HCT116 (cell line): ENCODE measurements at regions not wholly inside any gene's neighbourhood (a gene's known extent, or its start where the extent isn't known, plus 50 kb on each side); places are given as distances from the start of the nearest gene placed in this dataset.

ENCODE experiments used
- ATAC-seq: fragments of 200-7000 bp; cut with Tn5 transposase; 2 replicates; pipeline ENCODE4 v1.9.1; 2020; ENCODE audit warnings: mild to moderate bottlenecking, moderate library complexity
- BruUV-seq: library from RNA; stranded (reverse); fragments of 400-500 nt; replicated peaks from 2 replicates; lab custom pipeline; 2021; lab: Mats Ljungman, UMichigan
- CTCF ChIA-PET: fragments of 300-600 bp; sonication (Branson Sonifier 250); formaldehyde crosslinking; loops from one replicate; lab custom pipeline; 2021; ENCODE audit warnings: antibody characterized with exemption; lab: Charles Lee
- POLR2A ChIA-PET: fragments of 300-600, 350-600 bp; sonication (Branson Sonifier 250); formaldehyde crosslinking; loops from one replicate; lab custom pipeline; 2021; ENCODE audit warnings: antibody characterized with exemption; lab: Charles Lee
- RAD21 ChIA-PET, 2 experiments: fragments of 300-600 bp; sonication (Branson Sonifier 250); formaldehyde crosslinking; loops; one replicate each; lab custom pipeline; 2023; ENCODE audit warnings: low total read pairs in 2 of 2; ENCODE audit not compliant: uncharacterized antibody in 2 of 2, unreplicated experiment in 2 of 2, low non-redundant PET in 1 of 2; lab: Charles Lee
- DNase-seq: peaks from one replicate; pipeline ENCODE4 v3.0.0-alpha.2; 2010; ENCODE audit warnings: low read depth, low spot score
- H2AFZ ChIP-seq: fragments of 200-600 bp; shearing (Covaris generic), sonication (generic); 2 replicates; pipeline ENCODE4 v1.6.1; 2017; ENCODE audit warnings: low read depth, mixed run types, mixed read lengths, antibody characterized with exemption, low read length; ENCODE audit not compliant: poor library complexity, severe bottlenecking
- H3K27ac ChIP-seq: 2 replicates; pipeline ENCODE4 v1.5.1; 2012; ENCODE audit warnings: low read depth, low read length
- H3K27me3 ChIP-seq: fragments of 200-600 bp; sonication (generic); 2 replicates; pipeline ENCODE4 v1.6.1; 2016; ENCODE audit warnings: mixed run types, low read length, mixed read lengths; ENCODE audit not compliant: insufficient read depth
- H3K36me3 ChIP-seq, 2 experiments: fragments of 200-500 bp in 1 of 2; fragments of 200-600 bp in 1 of 2; sonication (Bioruptor generic) in 1 of 2; sonication (generic) in 1 of 2; 2 replicates each; pipeline versions ENCODE4 v1.5.1 to v1.6.1; 2014 to 2016; ENCODE audit warnings: low read length in 2 of 2, inconsistent platforms in 1 of 2, mixed read lengths in 1 of 2, mixed run types in 1 of 2; ENCODE audit not compliant: insufficient read depth in 2 of 2, control insufficient read depth in 1 of 2
- H3K4me1 ChIP-seq, 2 experiments: fragments of 200-600 bp in 1 of 2; sonication (generic) in 1 of 2; 2 replicates each; pipeline versions ENCODE4 v1.5.1 to v1.6.1; 2012 to 2017; ENCODE audit warnings: low read length in 2 of 2, inconsistent platforms in 1 of 2, mild to moderate bottlenecking in 1 of 2, mixed read lengths in 1 of 2, mixed run types in 1 of 2, moderate library complexity in 1 of 2; ENCODE audit not compliant: insufficient read depth in 2 of 2, control insufficient read depth in 1 of 2
- H3K4me2 ChIP-seq: fragments of 200-600 bp; sonication (generic); 2 replicates; pipeline ENCODE4 v1.6.1; 2017; ENCODE audit warnings: mixed run types, low read length, mixed read lengths
- H3K4me3 ChIP-seq, 2 experiments: fragments of 200-600 bp in 1 of 2; sonication (generic) in 1 of 2; replicated peaks in 1 of 2; 2 replicates each; pipeline ENCODE4 v1.5.1; 2011 to 2016; ENCODE audit warnings: low read length in 2 of 2, control low read depth in 1 of 2, low read depth in 1 of 2, mild to moderate bottlenecking in 1 of 2, mixed read lengths in 1 of 2, mixed run types in 1 of 2
- H3K79me2 ChIP-seq: fragments of 200-600 bp; sonication (generic); 2 replicates; pipeline ENCODE4 v1.6.1; 2017; ENCODE audit warnings: mild to moderate bottlenecking, mixed run types, low read length, moderate library complexity, mixed read lengths; ENCODE audit not compliant: insufficient read depth
- H3K9ac ChIP-seq: fragments of 200-600 bp; sonication (generic); 2 replicates; pipeline ENCODE4 v1.6.1; 2016; ENCODE audit warnings: low read length, mixed read lengths
- H3K9me2 ChIP-seq: fragments of 200-600 bp; sonication (generic), shearing (Covaris generic); 2 replicates; pipeline ENCODE4 v1.6.1; 2017; ENCODE audit warnings: mixed run types, mild to moderate bottlenecking, moderate library complexity; ENCODE audit not compliant: insufficient read depth
- H3K9me3 ChIP-seq, 2 experiments: fragments of 200-500 bp in 1 of 2; fragments of 200-600 bp in 1 of 2; sonication (Bioruptor generic) in 1 of 2; sonication (generic) in 1 of 2; 2 replicates each; pipeline ENCODE4 v1.6.1; 2014 to 2017; ENCODE audit warnings: low read length in 2 of 2, mixed read lengths in 2 of 2, inconsistent platforms in 1 of 2, low read depth in 1 of 2, mild to moderate bottlenecking in 1 of 2, mixed run types in 1 of 2, moderate library complexity in 1 of 2; ENCODE audit not compliant: control insufficient read depth in 1 of 2, insufficient read depth in 1 of 2
- H4K20me1 ChIP-seq: fragments of 200-600 bp; sonication (generic), shearing (Covaris generic); 2 replicates; pipeline ENCODE4 v1.6.1; 2017; ENCODE audit warnings: mixed run types, mild to moderate bottlenecking, moderate library complexity; ENCODE audit not compliant: insufficient read depth
- CBX3 ChIP-seq: IDR thresholded peaks from 2 replicates; pipeline ENCODE4 v1.6.1; 2012; ENCODE audit warnings: low read depth
- CEBPB ChIP-seq: IDR thresholded peaks from 2 replicates; pipeline ENCODE4 v1.6.1; 2012; ENCODE audit warnings: low read depth
- CTCF ChIP-seq, 3 experiments: fragments of 200-600 bp in 1 of 3; sonication (generic) in 1 of 3; IDR thresholded peaks in 2 of 3; conservative IDR thresholded peaks in 1 of 3; 2 replicates each; pipeline ENCODE4 v1.5.1; 2012 to 2017; ENCODE audit warnings: low read depth in 2 of 3, low read length in 2 of 3, antibody characterized with exemption in 1 of 3, borderline replicate concordance in 1 of 3, control low read depth in 1 of 3, mild to moderate bottlenecking in 1 of 3, mixed read lengths in 1 of 3, mixed run types in 1 of 3, moderate library complexity in 1 of 3; ENCODE audit not compliant: insufficient read depth in 1 of 3
- EGR1 ChIP-seq: IDR thresholded peaks from 2 replicates; pipeline ENCODE4 v1.6.1; 2012; ENCODE audit warnings: low read depth
- ELF1 ChIP-seq: IDR thresholded peaks from 2 replicates; pipeline ENCODE4 v1.6.1; 2012; ENCODE audit warnings: low read depth, borderline replicate concordance
- EZH2phosphoT487 ChIP-seq: fragments of 200-600 bp; IDR thresholded peaks from 2 replicates; pipeline ENCODE4 v1.6.1; 2018; ENCODE audit warnings: antibody characterized with exemption, borderline replicate concordance
- FOSL1 ChIP-seq: IDR thresholded peaks from 2 replicates; pipeline ENCODE4 v1.6.1; 2012; ENCODE audit warnings: low read depth
- JUND ChIP-seq: IDR thresholded peaks from 2 replicates; pipeline ENCODE4 v1.6.1; 2012
- POLR2A ChIP-seq: IDR thresholded peaks from 2 replicates; pipeline ENCODE4 v1.7.0; 2011; ENCODE audit warnings: borderline replicate concordance; ENCODE audit not compliant: insufficient read depth, insufficient read length; ENCODE audit errors: extremely low read depth
- RAD21 ChIP-seq: IDR thresholded peaks from 2 replicates; pipeline ENCODE4 v1.6.1; 2012; ENCODE audit warnings: low read depth, mild to moderate bottlenecking
- SIN3A ChIP-seq: IDR thresholded peaks from 2 replicates; pipeline ENCODE4 v1.6.1; 2012; ENCODE audit warnings: low read depth
- SP1 ChIP-seq: IDR thresholded peaks from 2 replicates; pipeline ENCODE4 v1.6.1; 2012; ENCODE audit warnings: low read depth
- TCF7L2 ChIP-seq: IDR thresholded peaks from 2 replicates; pipeline ENCODE4 v1.7.0; 2011; ENCODE audit warnings: borderline replicate concordance, inconsistent platforms; ENCODE audit not compliant: insufficient read depth, insufficient read length; ENCODE audit errors: extremely low read depth
- intact Hi-C: fragments of 100-400 bp; cut with micrococcal nuclease; formaldehyde crosslinking; loops from 2 replicates; pipeline ENCODE4 v1.10.0; 2022
- TF ChIP-seq, protein P1 (sequence below): IDR thresholded peaks from 2 replicates; pipeline ENCODE4 v1.6.1; 2011; ENCODE audit warnings: mild to moderate bottlenecking, low read length, moderate library complexity; ENCODE audit not compliant: insufficient replicate concordance; ENCODE audit errors: extremely low read depth
- TF ChIP-seq, protein P2 (sequence below): IDR thresholded peaks from 2 replicates; pipeline ENCODE4 v1.6.1; 2012; ENCODE audit warnings: low read depth
- TF ChIP-seq, protein P3 (sequence below): IDR thresholded peaks from 2 replicates; pipeline ENCODE4 v1.6.1; 2012

GRCh38 chr17:63132459-63132911 lies 166.4 kb downstream of the TANC2 start:
- TF ChIP-seq, protein P1, sequence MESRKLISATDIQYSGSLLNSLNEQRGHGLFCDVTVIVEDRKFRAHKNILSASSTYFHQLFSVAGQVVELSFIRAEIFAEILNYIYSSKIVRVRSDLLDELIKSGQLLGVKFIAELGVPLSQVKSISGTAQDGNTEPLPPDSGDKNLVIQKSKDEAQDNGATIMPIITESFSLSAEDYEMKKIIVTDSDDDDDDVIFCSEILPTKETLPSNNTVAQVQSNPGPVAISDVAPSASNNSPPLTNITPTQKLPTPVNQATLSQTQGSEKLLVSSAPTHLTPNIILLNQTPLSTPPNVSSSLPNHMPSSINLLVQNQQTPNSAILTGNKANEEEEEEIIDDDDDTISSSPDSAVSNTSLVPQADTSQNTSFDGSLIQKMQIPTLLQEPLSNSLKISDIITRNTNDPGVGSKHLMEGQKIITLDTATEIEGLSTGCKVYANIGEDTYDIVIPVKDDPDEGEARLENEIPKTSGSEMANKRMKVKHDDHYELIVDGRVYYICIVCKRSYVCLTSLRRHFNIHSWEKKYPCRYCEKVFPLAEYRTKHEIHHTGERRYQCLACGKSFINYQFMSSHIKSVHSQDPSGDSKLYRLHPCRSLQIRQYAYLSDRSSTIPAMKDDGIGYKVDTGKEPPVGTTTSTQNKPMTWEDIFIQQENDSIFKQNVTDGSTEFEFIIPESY: no peak
- no peak for TF ChIP-seq POLR2A
- TF ChIP-seq EZH2phosphoT487: no peak
- no peak for TF ChIP-seq SIN3A
- no peak for TF ChIP-seq CEBPB
- TF ChIP-seq SP1: no peak
- TF ChIP-seq CBX3: no peak
- no peak for TF ChIP-seq JUND
- no peak for TF ChIP-seq ELF1
- TF ChIP-seq TCF7L2: no peak
- TF ChIP-seq RAD21: no peak
- TF ChIP-seq EGR1: no peak
- TF ChIP-seq, protein P2, sequence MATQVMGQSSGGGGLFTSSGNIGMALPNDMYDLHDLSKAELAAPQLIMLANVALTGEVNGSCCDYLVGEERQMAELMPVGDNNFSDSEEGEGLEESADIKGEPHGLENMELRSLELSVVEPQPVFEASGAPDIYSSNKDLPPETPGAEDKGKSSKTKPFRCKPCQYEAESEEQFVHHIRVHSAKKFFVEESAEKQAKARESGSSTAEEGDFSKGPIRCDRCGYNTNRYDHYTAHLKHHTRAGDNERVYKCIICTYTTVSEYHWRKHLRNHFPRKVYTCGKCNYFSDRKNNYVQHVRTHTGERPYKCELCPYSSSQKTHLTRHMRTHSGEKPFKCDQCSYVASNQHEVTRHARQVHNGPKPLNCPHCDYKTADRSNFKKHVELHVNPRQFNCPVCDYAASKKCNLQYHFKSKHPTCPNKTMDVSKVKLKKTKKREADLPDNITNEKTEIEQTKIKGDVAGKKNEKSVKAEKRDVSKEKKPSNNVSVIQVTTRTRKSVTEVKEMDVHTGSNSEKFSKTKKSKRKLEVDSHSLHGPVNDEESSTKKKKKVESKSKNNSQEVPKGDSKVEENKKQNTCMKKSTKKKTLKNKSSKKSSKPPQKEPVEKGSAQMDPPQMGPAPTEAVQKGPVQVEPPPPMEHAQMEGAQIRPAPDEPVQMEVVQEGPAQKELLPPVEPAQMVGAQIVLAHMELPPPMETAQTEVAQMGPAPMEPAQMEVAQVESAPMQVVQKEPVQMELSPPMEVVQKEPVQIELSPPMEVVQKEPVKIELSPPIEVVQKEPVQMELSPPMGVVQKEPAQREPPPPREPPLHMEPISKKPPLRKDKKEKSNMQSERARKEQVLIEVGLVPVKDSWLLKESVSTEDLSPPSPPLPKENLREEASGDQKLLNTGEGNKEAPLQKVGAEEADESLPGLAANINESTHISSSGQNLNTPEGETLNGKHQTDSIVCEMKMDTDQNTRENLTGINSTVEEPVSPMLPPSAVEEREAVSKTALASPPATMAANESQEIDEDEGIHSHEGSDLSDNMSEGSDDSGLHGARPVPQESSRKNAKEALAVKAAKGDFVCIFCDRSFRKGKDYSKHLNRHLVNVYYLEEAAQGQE: no peak
- TF ChIP-seq, protein P3, sequence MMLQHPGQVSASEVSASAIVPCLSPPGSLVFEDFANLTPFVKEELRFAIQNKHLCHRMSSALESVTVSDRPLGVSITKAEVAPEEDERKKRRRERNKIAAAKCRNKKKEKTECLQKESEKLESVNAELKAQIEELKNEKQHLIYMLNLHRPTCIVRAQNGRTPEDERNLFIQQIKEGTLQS: no peak
- no peak for TF ChIP-seq FOSL1
- TF ChIP-seq CTCF (IDR thresholded peaks at IDR 0.05 in 2 of 3, conservative IDR thresholded peaks at IDR 0.05 in 1 of 3; ENCODE audit: borderline replicate concordance in 1 of 3, insufficient read depth in 1 of 3, low read depth in 2 of 3, low read length in 2 of 3): no peak
- TF ChIP-seq, all 23 proteins: peak for 0
- RAD21 ChIA-PET: no interaction called here
- intact Hi-C loops: no loop called here

More at GRCh38 chr17:63132459-63132911, 166.4 kb downstream of the TANC2 start:
- no peak for DNase-seq
- Histone ChIP-seq H3K9ac (no peak overlapping the region), H2AFZ (no peak overlapping the region), H3K9me3 (no peaks in the 10 kb centered on the region), H3K9me2 (no peaks in the 10 kb centered on the region), H3K4me3 (no peak overlapping the region), H3K27me3 (no peaks in the 10 kb centered on the region), H3K79me2 (no peaks in the 10 kb centered on the region), H3K4me1 (no peaks in the 10 kb centered on the region), H3K27ac (no peak overlapping the region), H3K4me2 (no peak overlapping the region), H4K20me1 (no peaks in the 10 kb centered on the region), H3K36me3 (no peaks in the 10 kb centered on the region)
- ChIA-PET POLR2A (no interaction called here), CTCF (interaction anchor here (0.6 kb wide), 1 partner anchor 27 kb away, joined by 4 read pairs; no protein-coding TSS in a partner anchor)
- no peak for ATAC-seq
- BruUV-seq: no TSS peak
